ENCODE measurements at regions not wholly inside any gene's neighbourhood (a gene's known extent, or its start where the extent isn't known, plus 50 kb on each side); places are given as distances from the start of the nearest gene placed in this dataset.

GRCh38 chr4:176443117-176443516 lies 123.4 kb downstream of the SPCS3 start:
- H4K8ac ChIP-seq (replicated peaks; ENCODE audit: insufficient read length, low read depth, low read length), result no peak overlapping the region
- Mint-ChIP-seq H3K9me3 (no peaks in the 10 kb centered on the region), H3K4me3 (no peak overlapping the region), H3K27ac (no peak overlapping the region), H3K36me3 (ENCODE audit: insufficient read depth in 1 of 3, low read depth in 3 of 3) (no peaks in the 10 kb centered on the region), H3K4me1 (no peaks in the 10 kb centered on the region), H3K27me3 (ENCODE audit: low read depth) (no peaks in the 10 kb centered on the region)
- no peaks in the 10 kb centered on the region for H3K4me1 ChIP-seq (ENCODE audit: insufficient read depth, low read length)
- no peak for DNase-seq
- H4K20me1 ChIP-seq (ENCODE audit: control insufficient read depth, insufficient read depth, insufficient read length), result no peaks in the 10 kb centered on the region
- H3K79me1 ChIP-seq (ENCODE audit: insufficient read depth, low read depth, low read length, poor library complexity, severe bottlenecking), result no peaks in the 10 kb centered on the region
- no peak overlapping the region for H4K91ac ChIP-seq (ENCODE audit: insufficient read length, low read depth, low read length)
- H3K18ac ChIP-seq (ENCODE audit: insufficient read length, low read depth, low read length), result no peak overlapping the region
- no CpG with 5 or more reads among the region's 4 CpGs for WGBS (ENCODE audit: extremely low coverage, insufficient read length, low lambda C conversion rate)
- H3K79me2 ChIP-seq (ENCODE audit: insufficient read depth, low read length), result no peaks in the 10 kb centered on the region
- H2AFZ ChIP-seq (ENCODE audit: low read length), result no peak overlapping the region
- H3K23ac ChIP-seq (ENCODE audit: insufficient read length, low read depth, low read length), result no peak overlapping the region
- H3T11ph ChIP-seq (ENCODE audit: low read length), result no peak overlapping the region
- H3K56ac ChIP-seq (ENCODE audit: insufficient read length, low read depth, low read length), result no peak overlapping the region
- no peak for TF ChIP-seq CTCF (conservative IDR thresholded peaks at IDR 0.05)
- no peak overlapping the region for H3K4me2 ChIP-seq (ENCODE audit: insufficient read depth, insufficient read length, low read length)
- no peak overlapping the region for H3K9ac ChIP-seq (ENCODE audit: extremely low read depth, insufficient read length, low read length)
- H2BK5ac ChIP-seq (ENCODE audit: insufficient read length, low read length), result no peak overlapping the region
- no peak overlapping the region for H2AK5ac ChIP-seq (ENCODE audit: insufficient read length, low read length)
- no peak overlapping the region for H2BK15ac ChIP-seq (ENCODE audit: low read depth, low read length)
- H4K5ac ChIP-seq (ENCODE audit: insufficient read length, low read depth, low read length), result no peak overlapping the region
- no peak overlapping the region for H3K4ac ChIP-seq (ENCODE audit: low read depth, low read length)
- H3K27me3 ChIP-seq (ENCODE audit: insufficient read depth, low read length), result no peaks in the 10 kb centered on the region
- no peak overlapping the region for H3K27ac ChIP-seq (ENCODE audit: insufficient read length, low read depth, low read length)
- H2BK20ac ChIP-seq (ENCODE audit: low read depth, low read length, poor library complexity, severe bottlenecking), result no peak overlapping the region
- no peak overlapping the region for H3K14ac ChIP-seq (ENCODE audit: insufficient read depth, low read length)
- H3K23me2 ChIP-seq (ENCODE audit: insufficient read length, low read depth, low read length, poor library complexity, severe bottlenecking), result no peaks in the 10 kb centered on the region
- no peak overlapping the region for H2BK12ac ChIP-seq (ENCODE audit: insufficient read length, low read depth, low read length)
- no peaks in the 10 kb centered on the region for H3K9me3 ChIP-seq (ENCODE audit: control insufficient read depth, low read depth, low read length)
- H2BK120ac ChIP-seq (ENCODE audit: low read depth, low read length, poor library complexity, severe bottlenecking), result no peak overlapping the region
